ENCODE measurements at regions not wholly inside any gene's neighbourhood (a gene's known extent, or its start where the extent isn't known, plus 50 kb on each side); places are given as distances from the start of the nearest gene placed in this dataset.

- no peak for TF ChIP-seq CTCF (IDR thresholded peaks at IDR 0.05)
- no peak for TF ChIP-seq POLR2AphosphoS5 (IDR thresholded peaks at IDR 0.05)
These were observed 77.2 kb upstream of the ADARB2 start for GRCh38 chr10:1814556-1814955.
